T-helper 2 cell (primary cell): ENCODE measurements at regions not wholly inside any gene's neighbourhood (a gene's known extent, or its start where the extent isn't known, plus 50 kb on each side); places are given as distances from the start of the nearest gene placed in this dataset.
"Not testable (repeated sequence)": the region's sequence is repeated elsewhere in the genome, so short reads cannot be mapped to it uniquely, and the experiment has no call there.

ENCODE experiments used
- DNase-seq, 5 experiments: peaks; one replicate each; pipeline versions ENCODE4 v3.0.0 to v3.0.0-alpha.2; 2012 to 2022

DNA sequence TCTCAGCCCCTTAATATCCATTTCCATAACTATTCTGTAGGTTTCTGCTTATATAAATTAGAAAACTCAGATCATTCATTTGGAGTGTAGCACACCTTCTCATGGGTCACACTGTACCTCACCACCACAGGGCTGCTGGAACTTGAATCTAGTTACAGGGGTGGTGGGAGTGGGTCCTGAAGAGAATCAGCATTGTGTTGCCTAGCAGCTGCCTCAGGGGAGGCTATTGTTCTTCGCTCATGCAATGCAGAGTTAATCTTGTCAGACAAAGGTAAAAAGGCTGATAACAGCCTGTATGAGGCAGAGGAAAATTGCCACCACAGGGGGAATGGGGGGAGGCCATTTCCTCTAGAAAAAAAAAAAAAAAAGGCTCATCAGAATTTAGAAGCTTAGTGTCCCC, 496.0 kb upstream of the ADGRB3 start:
- no peak for DNase-seq

DNA sequence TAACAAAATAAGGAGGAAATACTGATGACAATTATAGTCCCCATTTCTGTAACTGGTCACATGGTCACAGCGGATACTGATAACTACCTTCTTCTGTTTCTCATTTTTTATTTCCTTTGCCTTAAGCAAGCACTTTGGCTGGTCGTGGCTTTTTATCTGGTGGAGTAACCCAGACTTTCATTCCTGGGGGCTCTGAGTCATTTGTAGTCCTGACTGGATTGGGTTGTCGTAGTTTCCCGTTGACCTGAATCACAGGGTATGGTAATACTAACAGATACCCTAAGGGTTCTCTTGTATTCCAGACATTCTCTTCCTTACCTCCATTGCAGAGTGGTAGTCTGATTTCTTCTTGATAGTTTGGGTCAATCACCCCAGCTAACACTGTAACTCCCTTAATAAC, 500.3 kb upstream of the ADGRB3 start:
- DNase-seq, result no peak

DNA sequence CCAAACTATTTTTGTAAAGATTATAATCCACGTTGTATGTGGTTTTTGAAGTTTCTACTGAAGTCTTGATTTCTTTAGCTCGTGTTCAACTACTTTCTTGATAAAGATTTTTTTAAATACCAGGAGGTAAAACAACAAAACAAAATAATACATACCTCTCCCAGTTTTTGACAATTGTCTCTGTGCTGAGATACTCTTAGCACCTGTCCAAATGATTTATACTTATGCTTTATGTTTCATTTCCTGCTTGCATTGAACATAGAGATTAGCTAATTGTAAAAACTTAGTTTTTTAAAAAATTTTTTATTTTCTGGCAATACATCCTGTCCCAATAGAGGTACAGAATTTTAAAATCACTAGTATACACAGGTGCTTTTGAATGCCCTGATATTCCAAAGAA, 506.9 kb upstream of the ADGRB3 start:
- no peak for DNase-seq

DNA sequence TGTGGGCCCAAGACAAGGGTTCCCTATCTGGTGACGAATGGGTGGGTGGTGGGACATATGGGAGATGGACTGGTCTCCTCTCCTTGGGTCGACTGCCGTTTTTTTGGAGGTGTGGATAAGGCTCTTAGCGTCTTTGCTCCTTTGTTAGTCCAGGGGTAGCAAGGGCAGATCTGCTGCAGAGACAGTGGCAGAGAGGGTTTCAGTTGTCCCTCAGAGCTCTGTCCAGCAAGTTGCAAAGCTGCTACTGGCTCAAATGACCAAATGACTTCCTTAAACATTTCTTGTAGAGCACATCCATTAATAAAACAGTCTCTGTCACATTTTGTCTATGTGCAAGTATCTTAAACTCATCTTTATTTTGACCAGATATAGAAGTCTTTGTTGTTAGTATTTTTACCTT, 508.0 kb upstream of the ADGRB3 start:
- no peak for DNase-seq

DNA sequence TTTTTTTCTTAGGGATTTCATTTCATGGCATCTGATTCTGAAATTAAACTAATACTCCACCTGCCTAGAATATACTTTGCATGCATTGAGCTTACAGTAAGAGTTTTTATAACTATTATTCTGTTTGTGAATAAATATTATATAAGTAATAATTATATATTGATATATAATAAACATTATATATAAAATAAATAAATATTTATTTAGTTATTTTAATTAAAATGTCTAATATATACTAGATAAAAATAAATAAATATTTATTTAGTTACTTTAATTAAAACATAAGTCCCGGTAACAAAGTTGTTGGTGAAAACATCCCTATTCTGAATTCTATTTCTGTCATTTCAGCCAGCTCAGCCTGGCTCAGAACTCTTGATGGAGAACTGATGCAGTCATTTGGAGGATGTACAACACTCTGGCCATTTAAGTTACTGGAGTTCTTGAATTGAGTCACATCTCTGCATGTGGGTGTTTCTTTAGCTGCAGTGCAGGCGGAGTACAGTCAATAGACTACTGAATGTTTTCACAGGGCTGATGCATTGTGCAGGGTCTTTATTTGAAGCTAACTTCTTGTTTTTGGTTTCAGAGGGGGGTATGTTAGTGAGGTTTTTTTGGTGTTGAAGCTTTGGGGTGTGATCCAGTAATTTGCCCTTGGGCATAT, 508.9 kb upstream of the ADGRB3 start:
- DNase-seq, result peak in 1 of 5 experiments; percentile 18

DNA sequence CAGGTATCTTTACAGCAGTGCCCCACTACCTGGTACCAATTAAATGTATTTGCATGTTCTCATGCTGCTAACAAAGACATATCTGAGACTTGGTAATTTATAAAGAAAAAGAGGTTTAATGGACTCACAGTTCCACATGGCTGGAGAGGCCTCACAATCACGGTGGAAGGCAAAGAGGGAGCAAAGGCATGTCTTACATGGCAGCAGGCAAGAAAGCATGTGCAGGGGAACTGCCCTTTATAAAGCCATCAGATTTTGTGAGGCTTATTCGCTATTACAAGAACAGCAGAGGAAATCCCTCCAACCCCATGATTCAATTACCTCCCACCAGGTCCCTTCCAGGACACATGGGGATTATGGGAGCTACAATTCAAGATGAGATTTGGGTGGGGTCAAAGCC, 512.1 kb upstream of the ADGRB3 start:
- not testable (repeated sequence) for DNase-seq

DNA sequence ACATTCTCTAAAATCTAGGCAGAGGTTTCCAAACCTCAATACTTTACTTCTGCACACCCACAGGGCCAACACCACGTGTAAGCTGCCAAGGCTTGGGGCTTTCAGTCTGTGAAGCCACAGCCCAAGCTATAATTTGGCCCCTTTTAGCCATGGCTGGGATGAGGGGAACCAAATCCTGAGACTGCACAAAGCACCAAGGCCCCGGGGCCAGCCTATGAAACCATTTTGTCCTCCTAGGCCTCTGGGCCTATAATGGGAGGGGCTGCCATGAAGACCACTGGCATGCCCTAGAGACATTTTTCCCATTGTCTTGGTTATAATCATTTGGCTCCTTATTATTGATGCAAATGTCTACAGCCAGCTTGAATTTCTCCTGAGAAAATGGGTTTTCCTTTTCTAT, 513.0 kb upstream of the ADGRB3 start:
- no peak for DNase-seq

DNA sequence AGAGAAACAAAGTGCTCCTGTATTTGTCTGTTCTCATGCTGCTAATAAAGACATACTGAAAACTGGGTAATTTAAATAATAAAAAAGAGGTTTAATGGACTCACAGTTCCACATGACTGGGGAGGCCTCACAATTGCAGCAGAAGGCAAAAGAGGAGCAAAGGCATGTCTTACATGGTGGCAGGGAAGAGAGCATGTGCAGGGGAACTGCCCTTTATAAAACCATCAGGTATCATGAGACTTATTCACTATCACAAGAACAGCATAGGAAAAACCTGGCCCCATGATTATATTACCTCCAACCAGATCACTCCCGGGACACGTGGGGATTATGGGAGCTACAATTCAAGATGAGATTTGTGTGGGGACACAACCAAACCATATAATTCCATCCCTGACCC, 514.1 kb upstream of the ADGRB3 start:
- not testable (repeated sequence) for DNase-seq

DNA sequence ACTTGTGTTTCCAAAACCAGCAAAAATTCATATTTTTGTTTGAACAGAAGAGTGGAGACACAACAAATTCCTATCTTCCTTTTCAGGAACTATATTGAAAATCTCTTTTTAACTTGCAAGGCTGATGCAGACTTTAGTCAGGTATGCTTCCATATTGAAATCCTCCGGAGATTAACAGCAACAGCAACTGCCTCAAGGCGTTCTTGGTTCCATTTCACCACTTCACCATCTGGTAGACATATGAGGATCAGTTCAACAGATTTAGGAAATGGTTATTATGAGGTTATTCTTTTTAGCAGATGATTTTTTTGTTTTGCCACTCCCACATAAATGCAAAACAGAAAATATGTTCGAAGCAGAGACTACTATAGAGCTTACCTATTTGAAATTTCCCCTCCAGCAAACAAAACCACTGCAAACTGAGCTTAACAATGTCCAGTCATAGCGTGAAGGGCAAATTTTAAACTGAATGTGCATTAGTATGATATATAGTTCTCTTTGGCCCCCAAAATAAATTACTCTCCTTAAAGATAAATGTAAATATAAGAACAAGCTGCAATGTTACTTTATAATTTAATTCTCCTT, 520.5 kb upstream of the ADGRB3 start:
- DNase-seq, result no peak

DNA sequence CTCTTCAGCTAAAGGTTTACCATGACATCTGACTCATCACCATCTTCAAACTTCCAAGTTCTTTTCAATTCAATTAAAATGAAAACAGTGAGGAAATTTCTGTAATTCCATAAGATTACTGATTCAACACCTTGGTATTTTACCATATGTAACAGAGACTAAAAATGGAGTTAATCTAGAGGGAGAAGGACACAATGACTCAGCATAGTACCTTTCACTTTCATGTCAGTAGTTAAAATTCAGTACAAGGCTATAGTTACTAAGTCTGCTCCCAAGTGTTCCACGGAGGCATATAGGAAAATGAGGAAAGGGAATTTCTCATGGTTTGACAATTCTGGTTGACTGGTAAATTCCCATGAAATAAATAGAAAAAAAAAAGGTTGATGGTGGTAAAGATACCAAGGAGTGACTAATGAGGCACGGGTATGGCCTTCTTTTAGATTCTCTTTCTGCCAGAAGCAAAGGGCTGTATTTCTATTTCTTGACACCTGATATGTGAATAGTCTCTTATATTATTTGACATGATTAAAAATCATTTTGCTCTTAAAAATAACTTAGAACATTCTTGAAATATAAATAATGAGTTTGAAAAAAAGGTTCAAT, 526.7 kb upstream of the ADGRB3 start:
- no peak for DNase-seq

DNA sequence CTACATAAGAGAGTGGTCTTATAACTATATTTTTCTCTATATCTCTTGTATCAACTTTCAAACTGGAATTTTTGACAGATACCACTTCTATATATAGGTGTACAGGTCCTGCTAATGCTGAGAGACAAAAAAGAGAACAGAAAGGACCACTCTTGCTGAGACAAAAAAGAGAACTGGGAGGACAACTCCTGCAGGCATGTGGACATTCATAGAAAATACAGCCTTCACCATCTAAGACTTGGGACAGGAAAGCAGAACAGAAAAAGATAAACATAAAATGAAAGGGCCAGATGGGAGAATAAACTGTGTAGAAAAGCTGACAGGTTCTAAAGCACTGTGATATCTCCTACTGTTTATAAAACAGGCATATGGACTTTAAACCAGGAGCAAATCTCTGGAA, 541.0 kb upstream of the ADGRB3 start:
- no peak for DNase-seq

DNA sequence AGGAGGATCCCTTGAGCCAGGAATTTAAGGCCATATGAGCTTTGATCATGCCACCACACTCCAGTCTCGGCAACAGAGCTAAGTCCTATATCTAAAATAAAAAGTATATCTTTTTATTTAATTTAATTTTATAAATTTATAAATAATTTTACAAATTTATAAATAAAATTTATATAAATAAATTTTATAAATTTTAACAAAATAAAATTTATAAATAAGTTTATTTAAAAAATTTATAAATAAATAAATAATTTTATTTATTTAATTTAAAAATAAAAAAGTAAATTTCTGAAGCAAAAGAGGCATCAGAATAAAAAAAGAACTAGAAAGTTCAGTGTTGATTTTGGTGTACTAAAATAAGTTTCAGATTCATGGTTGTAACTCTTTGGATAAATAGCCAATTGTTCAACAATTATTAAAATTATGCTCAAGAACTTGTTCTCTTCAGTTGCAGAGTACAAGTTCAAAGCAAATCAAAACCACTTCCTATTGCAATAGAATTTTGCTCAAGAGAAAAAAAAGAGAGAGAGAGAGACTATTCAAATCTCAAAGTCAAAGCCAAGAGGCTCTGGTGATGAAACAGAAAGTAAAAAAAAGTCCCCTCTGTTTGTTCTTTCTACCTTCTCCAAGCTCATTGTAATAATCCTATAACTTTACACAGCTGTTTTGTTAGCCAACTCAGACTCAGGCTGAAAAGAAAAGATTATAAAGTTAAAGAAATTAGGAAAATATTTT, 547.5 kb upstream of the ADGRB3 start:
- peak in 1 of 5 experiments; percentile 25 for DNase-seq

DNA sequence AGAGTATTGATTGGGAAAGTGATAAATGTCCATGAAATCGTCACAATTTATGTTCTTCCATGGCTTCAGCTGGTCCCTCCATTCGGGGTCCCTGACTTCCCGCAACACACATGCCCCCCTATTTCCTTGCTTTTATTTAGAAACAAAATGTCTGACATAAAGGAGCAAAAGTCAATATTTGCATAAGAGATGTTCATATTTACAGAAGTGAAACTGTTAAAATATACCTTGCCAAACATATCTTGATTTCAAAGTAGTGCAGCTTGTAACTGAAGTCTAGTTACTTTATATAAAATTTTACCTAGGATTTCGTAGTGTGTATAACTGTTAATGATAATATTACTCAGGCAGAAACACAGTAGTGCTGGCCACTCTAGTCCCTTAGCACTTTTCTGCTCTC, 548.9 kb upstream of the ADGRB3 start:
- DNase-seq, result no peak

DNA sequence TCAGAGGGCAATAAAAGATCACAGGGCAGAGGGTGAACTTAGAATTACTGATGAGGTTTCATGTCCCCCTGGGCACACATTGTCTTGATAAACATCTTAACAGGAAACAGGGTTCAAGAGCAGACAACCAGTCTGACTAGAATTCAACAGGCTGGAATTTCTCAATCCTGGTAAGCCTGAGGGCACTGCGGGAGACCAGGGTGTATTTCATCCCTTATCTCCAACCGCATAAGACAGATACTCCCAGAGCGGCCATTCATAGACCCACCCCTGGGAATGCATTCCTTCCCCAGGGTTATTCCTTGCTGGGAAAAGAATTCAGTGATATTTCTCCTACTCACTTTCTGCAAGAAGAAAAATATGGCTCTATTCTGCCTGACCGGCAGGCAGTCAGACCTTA, 549.5 kb upstream of the ADGRB3 start:
- not testable (repeated sequence) for DNase-seq

DNA sequence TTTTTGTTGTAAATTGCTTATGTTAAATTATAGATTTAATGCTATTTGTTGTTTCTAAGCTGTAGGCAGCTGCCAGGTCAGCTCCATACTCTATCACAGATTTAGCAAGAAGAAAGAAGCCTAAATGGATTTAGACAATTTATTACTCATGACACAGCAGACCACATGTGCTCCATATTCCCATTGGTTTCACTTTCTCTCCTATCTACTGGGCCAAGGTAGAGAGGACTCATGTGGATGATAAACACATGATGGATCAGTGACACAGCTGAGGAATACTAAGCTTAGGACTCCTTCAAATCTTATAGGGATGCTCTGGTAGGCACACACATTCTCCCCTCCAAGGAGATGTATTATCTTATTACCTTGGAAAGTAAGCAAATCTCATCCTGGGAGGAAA, 553.0 kb upstream of the ADGRB3 start:
- DNase-seq, result no peak

DNA sequence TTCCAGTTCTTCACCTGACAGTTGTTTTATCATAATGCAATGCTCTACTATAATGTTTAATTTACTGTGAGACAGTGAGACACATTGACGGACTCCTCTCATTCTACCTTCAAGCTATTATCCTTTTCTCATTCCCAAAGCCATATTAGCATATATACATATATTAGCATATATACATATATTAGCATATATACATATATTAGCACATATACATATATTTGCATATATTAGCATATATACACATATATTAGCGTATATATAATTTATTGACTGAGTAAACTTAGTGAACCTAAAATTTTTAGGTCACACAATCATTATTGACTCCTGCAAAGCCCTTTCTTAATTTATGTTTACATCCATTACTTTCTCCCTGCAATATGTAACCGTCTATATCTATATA, 555.0 kb upstream of the ADGRB3 start:
- DNase-seq, result no peak

DNA sequence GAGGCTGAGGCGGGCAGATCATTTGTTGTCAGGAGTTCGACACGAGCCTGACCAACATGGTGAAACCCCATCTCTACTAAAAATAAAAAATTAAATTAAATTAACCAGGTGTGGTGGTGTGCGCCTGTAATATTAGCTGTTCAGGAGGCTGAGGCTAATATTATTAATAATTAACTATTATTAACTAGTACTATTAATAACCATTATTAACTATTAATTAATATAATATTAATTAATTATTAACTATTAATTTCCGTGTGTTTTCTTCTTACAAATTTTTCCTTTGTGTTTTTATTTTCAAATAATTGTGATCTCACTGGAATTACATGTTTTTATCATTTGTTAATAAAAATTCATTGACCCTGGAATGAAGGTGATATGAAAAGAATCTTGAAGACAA, 557.4 kb upstream of the ADGRB3 start:
- DNase-seq, result no peak

DNA sequence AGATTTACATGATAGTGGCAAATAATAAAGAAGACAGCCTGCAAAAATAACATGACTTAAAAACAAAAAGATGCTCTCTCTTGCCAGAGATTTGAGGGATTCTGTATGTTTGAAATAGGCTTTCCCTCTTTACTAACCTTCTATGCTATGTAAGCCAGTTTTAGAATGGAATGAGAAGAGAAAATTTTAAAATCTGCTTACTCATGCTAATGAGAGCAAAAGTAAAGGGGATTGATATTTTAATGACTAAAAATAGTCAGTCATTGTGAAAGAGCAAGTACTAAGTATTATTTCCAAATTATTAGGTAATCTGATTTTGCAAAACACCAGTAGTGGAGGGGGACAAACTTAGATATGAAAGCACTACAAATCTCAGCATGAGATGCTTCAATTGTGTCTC, 563.3 kb upstream of the ADGRB3 start:
- no peak for DNase-seq

DNA sequence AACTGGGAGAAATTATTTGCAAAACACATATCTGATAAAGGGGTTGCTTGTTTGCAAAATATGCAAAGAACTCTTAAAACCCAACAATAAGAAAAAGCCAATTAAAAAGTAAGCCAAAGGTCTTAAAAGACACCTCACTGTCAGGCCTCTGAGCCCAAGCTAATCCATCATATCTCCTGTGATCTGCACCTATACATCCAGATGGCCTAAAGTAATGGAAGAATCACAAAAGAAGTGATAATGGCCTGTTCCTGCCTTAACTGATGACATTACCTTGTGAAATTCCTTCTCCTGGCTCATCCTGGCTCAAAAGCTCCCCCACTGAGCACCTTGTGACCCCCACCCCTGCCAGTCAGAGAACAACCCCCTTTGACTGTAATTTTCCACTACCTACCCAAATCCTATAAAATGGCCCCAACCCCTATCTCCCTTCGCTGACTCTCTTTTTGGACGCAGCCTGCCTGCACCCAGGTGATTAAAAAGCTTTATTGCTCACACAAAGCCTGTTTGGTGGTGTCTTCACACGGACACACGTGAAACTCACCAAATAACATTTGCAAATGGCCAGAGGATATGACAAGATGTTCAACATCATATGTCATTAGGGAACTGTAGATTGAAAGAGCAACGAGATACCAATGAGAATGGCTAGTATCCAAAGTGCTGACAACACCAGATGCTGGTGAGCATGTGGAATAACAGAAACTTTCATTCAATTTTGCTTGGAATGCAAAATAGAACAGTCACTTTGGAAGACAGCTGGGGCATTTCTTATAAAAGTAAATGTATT, 565.0 kb upstream of the ADGRB3 start:
- no peak for DNase-seq

DNA sequence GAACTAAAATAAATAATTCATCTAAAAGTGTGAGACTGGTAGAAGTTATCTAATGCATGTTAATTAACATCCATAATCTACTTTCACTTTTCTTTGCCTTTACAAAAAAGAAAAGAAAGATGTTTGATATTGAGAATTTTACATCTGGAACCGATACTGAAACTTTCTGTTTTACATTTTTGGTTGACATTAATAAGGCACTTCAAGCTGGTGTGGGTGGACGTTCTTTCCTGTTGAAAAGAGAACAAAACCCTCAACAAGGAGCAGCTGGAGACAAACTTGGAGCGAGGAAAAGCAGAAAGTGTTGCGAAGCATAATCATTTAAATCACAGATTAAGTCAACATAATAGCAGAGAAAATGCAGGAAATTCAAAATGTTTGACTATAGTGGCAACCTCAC, 575.2 kb upstream of the ADGRB3 start:
- no peak for DNase-seq

DNA sequence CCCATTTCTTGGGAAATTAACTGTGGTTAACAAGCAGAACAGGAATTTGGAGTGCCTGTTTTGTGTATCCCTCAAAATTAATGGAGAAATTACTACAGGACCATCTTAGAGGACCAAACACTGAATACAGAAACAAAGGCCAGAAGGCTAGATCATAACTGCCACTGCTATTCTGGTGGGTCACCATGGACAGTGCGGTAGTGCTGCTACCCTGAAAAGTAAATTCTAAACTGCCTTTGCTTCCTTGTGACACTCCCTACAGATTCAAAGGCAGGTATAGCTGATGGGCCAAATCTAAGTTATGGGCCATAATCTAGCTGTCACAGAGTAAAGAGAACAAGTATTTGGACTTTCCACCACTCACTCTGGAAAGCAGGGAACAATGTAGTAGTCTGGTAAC, 575.8 kb upstream of the ADGRB3 start:
- DNase-seq, result no peak

DNA sequence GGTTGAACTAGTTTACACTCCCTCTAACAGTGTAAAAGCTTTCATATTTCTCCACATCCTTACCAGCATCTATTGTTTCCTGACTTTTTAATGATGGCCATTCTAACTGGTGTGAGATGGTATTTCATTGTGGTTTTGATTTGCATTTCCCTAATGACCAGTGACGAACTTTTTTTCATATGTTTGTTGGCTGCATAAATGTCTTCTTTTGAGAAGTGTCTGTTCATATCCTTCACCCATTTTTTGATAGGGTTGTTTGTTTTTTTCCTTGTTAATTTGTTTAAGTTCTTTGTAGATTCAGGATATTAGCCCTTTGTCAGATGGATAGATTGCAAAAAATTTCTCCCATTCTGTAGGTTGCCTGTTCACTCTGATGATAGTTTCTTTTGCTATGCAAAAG, 578.5 kb upstream of the ADGRB3 start:
- not testable (repeated sequence) for DNase-seq

DNA sequence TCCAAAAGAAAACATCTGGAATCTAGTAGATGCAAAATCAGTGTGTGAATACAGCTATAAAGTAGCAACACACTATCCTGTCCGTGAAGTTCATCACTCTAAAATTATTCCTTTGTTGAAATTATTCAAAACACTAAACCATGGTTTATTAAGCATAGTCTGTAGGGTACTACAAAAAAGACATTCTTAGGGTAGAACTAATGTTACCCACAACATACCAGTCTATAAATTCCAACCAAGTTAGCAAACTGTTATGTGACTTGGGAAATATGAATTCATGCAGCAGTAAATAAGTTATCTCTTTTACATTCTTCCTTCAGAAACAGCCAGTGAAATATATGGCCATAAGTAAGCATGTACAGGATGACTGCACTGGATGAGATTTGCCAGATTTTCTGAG, 580.3 kb upstream of the ADGRB3 start:
- DNase-seq, result no peak
